Muscle of arm (tissue), 1 donor: ENCODE measurements at regions not wholly inside any gene's neighbourhood (a gene's known extent, or its start where the extent isn't known, plus 50 kb on each side); places are given as distances from the start of the nearest gene placed in this dataset.

ENCODE experiments used
- DNase-seq: peaks from one replicate; pipeline ENCODE4 v3.0.0-alpha.2; 2013

GRCh38 chr16:65509172-65509571, 387.3 kb upstream of the CDH11 start:
- no peak for DNase-seq

- DNase-seq, result no peak
Observed at GRCh38 chr16:65500919-65501318, 379.1 kb upstream of the CDH11 start.

- no peak for DNase-seq
Observed at GRCh38 chr16:65500007-65500406, 378.1 kb upstream of the CDH11 start.

- no peak for DNase-seq
Observed at GRCh38 chr16:65499566-65499965, 377.7 kb upstream of the CDH11 start.

GRCh38 chr16:65497571-65497970, 375.7 kb upstream of the CDH11 start:
- no peak for DNase-seq

GRCh38 chr16:65495106-65495505, 373.2 kb upstream of the CDH11 start:
- no peak for DNase-seq

- DNase-seq, result no peak
Observed at GRCh38 chr16:65494609-65495008, 372.7 kb upstream of the CDH11 start.

- no peak for DNase-seq
Observed at GRCh38 chr16:65494080-65494479, 372.2 kb upstream of the CDH11 start.

GRCh38 chr16:65490286-65490685, 368.4 kb upstream of the CDH11 start:
- no peak for DNase-seq

- DNase-seq, result no peak
Observed at GRCh38 chr16:65489531-65490023, 367.7 kb upstream of the CDH11 start.

GRCh38 chr16:65487231-65487630, 365.4 kb upstream of the CDH11 start:
- DNase-seq, result no peak

GRCh38 chr16:65481956-65482355, 360.1 kb upstream of the CDH11 start:
- DNase-seq, result no peak

- DNase-seq, result no peak
Observed at GRCh38 chr16:65480281-65481091, 358.6 kb upstream of the CDH11 start.

GRCh38 chr16:65476448-65476955, 354.6 kb upstream of the CDH11 start:
- DNase-seq, result no peak

- DNase-seq, result no peak
Observed at GRCh38 chr16:65473699-65474098, 351.8 kb upstream of the CDH11 start.

GRCh38 chr16:65469116-65469515, 347.3 kb upstream of the CDH11 start:
- DNase-seq, result no peak

- DNase-seq, result no peak
Observed at GRCh38 chr16:65468133-65468532, 346.3 kb upstream of the CDH11 start.

- DNase-seq, result no peak
Observed at GRCh38 chr16:65463652-65464260, 341.9 kb upstream of the CDH11 start.

- DNase-seq, result no peak
Observed at GRCh38 chr16:65457084-65457483, 335.2 kb upstream of the CDH11 start.

GRCh38 chr16:65455761-65456160, 333.9 kb upstream of the CDH11 start:
- DNase-seq, result no peak

GRCh38 chr16:65453646-65454045, 331.8 kb upstream of the CDH11 start:
- DNase-seq, result no peak

- DNase-seq, result no peak
Observed at GRCh38 chr16:65449526-65449925, 327.7 kb upstream of the CDH11 start.

GRCh38 chr16:65446427-65446826, 324.6 kb upstream of the CDH11 start:
- DNase-seq, result no peak
